Activated naive CD4-positive, alpha-beta T cell treated with anti-CD3 and anti-CD28 coated beads for 36 hours (primary cell): ENCODE measurements at regions not wholly inside any gene's neighbourhood (a gene's known extent, or its start where the extent isn't known, plus 50 kb on each side); places are given as distances from the start of the nearest gene placed in this dataset.
"Not testable (repeated sequence)": the region's sequence is repeated elsewhere in the genome, so short reads cannot be mapped to it uniquely, and the experiment has no call there.

ENCODE experiments used
- CTCF ChIA-PET: fragments of 350-600 bp; sonication (Branson Sonifier 250); formaldehyde crosslinking; loops from one replicate; lab custom pipeline; 2021; ENCODE audit warnings: antibody characterized with exemption; lab: Charles Lee
- DNase-seq: peaks from one replicate; pipeline ENCODE4 v3.0.0-alpha.2; 2020
- H3K27ac Mint-ChIP-seq: one replicate; pipeline ENCODE4 v1.8.0; 2021; ENCODE audit warnings: mild to moderate bottlenecking, mixed read lengths
- H3K27me3 Mint-ChIP-seq: one replicate; pipeline ENCODE4 v1.8.0; 2021; ENCODE audit warnings: low read depth, mixed read lengths
- H3K36me3 Mint-ChIP-seq: one replicate; pipeline ENCODE4 v1.8.0; 2021; ENCODE audit warnings: low read depth, mixed read lengths
- H3K4me1 Mint-ChIP-seq: one replicate; pipeline ENCODE4 v1.8.0; 2021; ENCODE audit warnings: low read depth, mixed read lengths
- H3K4me3 Mint-ChIP-seq: one replicate; pipeline ENCODE4 v1.8.0; 2021; ENCODE audit warnings: mild to moderate bottlenecking, moderate library complexity, mixed read lengths
- H3K9me3 Mint-ChIP-seq: one replicate; pipeline ENCODE4 v1.8.0; 2021; ENCODE audit warnings: mixed read lengths
- intact Hi-C: fragments of 100-400 bp; cut with micrococcal nuclease; formaldehyde crosslinking; loops from one replicate; pipeline ENCODE4 v1.15.1; 2023

DNA sequence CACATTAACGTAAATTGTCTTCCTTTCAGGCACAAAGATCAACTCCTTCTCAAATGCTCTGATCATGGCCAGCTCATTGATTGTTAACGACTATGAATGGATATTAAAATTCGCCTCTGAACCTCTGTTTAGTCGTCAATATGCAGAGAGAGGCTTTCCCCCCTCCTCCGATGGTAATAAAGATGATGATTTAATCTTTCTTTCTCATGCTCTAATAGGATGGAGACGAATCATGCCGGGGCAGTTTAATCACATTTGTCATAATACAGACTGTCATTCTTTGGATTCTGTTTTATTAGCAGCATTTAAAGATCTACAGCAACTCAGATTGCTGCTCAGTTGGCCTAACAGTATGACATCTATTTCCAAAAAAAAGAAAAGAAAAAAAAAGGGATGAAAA is 132.9 kb downstream of the SREK1 start:
- Mint-ChIP-seq H3K4me1 (no peaks in the 10 kb centered on the region), H3K27me3 (peaks cover 4% of the 10 kb centered on the region), H3K36me3 (no peaks in the 10 kb centered on the region), H3K27ac (no peak overlapping the region), H3K9me3 (no peaks in the 10 kb centered on the region), H3K4me3 (no peak overlapping the region)
- intact Hi-C loops = no loop called here
- CTCF ChIA-PET = interaction anchor here (1.2 kb wide), 1 partner anchor 29 kb away, joined by 3 read pairs; no protein-coding TSS in a partner anchor
- no peak for DNase-seq

DNA sequence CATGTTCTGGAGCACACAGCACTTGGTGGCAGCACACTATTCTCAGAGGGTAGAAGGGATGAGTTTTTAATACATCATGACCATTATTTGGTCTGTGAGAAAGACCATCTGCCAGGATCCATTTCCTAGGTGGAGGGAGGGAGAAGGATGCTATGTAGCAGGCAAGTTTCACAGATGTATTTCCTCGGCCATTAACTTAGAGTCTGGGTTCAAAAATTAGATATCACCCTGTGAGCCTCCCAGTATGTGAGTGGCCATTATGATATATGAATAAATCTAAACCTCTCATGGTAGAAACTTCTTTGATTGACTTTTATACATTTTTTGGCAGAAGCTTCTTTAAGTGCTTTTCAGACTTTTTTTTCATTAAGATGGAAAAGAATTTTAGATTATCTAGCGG is 133.9 kb downstream of the SREK1 start:
- H3K4me3 Mint-ChIP-seq = no peak overlapping the region
- no peak for DNase-seq
- intact Hi-C loops = no loop called here
- no peaks in the 10 kb centered on the region for H3K4me1 Mint-ChIP-seq
- H3K9me3 Mint-ChIP-seq = no peaks in the 10 kb centered on the region
- no peaks in the 10 kb centered on the region for H3K36me3 Mint-ChIP-seq
- H3K27ac Mint-ChIP-seq = no peak overlapping the region
- peaks cover 4% of the 10 kb centered on the region for H3K27me3 Mint-ChIP-seq
- CTCF ChIA-PET = no interaction called here

DNA sequence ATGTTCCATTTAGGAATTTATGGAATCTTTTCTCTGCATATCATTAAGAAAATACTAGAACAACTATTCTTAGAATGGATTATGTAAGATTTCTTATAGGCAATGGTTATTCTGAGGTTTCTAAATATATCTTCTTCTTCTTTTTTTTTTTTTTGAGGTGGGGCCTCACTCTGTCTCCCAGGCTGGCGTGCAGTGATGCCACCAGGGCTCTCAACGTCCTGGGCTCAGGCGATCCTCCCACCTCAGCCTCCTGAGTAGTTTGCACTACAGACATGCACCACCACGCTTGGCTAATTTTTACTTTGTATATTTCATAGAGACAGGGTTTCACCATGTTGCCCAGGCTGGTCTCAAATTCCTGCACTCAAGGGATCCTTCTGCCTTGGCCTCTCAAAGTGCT is 137.2 kb downstream of the SREK1 start:
- CTCF ChIA-PET = no interaction called here
- H3K27me3 Mint-ChIP-seq = peaks cover 4% of the 10 kb centered on the region
- H3K4me1 Mint-ChIP-seq = no peaks in the 10 kb centered on the region
- intact Hi-C loops = no loop called here
- no peaks in the 10 kb centered on the region for H3K9me3 Mint-ChIP-seq
- no peak overlapping the region for H3K4me3 Mint-ChIP-seq
- no peaks in the 10 kb centered on the region for H3K36me3 Mint-ChIP-seq
- DNase-seq = no peak
- no peak overlapping the region for H3K27ac Mint-ChIP-seq

DNA sequence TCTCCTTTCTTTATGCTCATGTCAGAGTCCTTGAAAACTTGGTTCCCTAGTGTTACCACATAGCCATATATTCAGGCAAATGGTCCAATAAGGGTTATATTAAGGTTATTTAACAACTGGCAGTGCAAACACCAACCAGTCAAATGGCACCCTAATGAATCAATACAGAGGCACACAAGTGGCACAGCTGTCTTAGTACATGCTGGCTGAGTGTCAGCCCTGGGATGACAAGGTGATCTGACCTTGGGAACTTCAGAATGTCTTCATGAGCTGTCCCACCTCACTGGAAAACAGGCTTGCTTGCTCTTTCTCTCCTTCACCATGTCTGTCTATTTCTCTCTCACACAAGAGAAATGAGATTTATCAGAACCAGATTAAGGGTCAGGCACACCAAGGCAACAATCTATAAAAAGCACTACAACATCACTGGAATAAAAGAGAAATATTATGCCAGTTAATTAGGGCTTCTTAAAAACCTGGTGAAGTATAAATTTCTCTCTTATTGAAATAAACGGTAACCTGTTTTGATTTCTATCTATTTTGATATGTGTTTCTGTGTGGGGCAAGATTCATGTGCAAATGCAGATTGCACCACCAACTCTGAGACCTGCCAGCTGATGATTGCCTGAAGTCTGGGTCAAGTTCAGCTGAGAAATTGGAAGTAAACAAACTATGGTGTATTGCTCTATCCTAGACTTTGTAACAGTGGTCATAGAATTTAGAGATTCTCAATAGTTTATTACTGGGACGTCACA is 140.7 kb downstream of the SREK1 start:
- DNase-seq = no peak
- no peak overlapping the region for H3K4me3 Mint-ChIP-seq
- H3K4me1 Mint-ChIP-seq = no peaks in the 10 kb centered on the region
- CTCF ChIA-PET = no interaction called here
- H3K36me3 Mint-ChIP-seq = no peaks in the 10 kb centered on the region
- no peaks in the 10 kb centered on the region for H3K9me3 Mint-ChIP-seq
- no peak overlapping the region for H3K27ac Mint-ChIP-seq
- intact Hi-C loops = no loop called here
- H3K27me3 Mint-ChIP-seq = peaks cover 4% of the 10 kb centered on the region

DNA sequence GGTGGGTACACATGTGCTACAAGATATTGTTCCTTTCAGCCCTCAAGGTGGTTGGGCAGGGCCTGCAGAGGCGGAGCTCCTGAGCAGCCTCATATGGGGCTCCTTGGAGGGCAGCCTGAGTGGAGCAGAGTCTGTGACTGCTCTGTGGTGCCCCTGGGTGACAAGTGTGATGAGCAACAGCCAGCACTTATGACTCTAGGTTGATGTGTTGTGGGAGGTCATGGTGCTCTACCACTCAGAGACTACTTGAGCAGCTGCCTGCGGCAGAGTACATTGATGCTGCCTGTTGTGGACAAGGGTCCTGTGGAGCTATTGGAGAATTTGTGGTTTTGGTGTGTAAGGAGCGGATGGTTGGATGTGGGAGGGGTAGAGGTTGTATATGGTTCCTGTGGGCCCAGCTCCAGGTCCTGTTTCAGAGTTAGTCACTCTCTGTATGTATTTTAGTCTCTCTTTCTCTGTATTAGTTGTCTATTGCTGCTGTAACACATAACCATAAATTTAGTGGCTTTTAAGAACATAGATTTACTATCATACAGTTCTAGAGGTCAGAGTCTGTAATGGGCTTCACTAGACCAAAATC is 141.3 kb downstream of the SREK1 start:
- CTCF ChIA-PET = no interaction called here
- H3K36me3 Mint-ChIP-seq = no peaks in the 10 kb centered on the region
- no peaks in the 10 kb centered on the region for H3K4me1 Mint-ChIP-seq
- no peak overlapping the region for H3K4me3 Mint-ChIP-seq
- intact Hi-C loops = no loop called here
- no peak overlapping the region for H3K27ac Mint-ChIP-seq
- no peak for DNase-seq
- H3K27me3 Mint-ChIP-seq = peaks cover 4% of the 10 kb centered on the region
- no peaks in the 10 kb centered on the region for H3K9me3 Mint-ChIP-seq

DNA sequence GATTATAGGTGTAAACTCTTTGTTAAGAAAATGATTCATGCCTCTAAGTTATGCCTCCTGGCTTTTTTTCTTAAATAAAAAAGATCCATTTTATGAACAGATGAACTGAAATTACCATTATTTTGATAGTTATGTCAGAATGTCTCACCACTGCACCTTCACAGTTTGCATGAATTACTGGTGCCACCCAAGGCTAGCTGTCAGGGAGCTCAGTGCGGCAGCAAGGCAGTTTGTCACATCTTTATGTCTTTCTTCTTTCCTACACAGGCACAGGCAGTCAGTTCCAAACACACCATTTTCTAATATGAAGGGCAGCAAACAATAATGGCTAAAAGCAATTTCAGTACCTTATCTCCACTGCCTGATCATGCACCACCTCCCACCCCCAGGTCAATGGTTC is 147.7 kb downstream of the SREK1 start:
- no peak overlapping the region for H3K27ac Mint-ChIP-seq
- H3K4me1 Mint-ChIP-seq = no peaks in the 10 kb centered on the region
- intact Hi-C loops = no loop called here
- peaks cover 4% of the 10 kb centered on the region for H3K27me3 Mint-ChIP-seq
- H3K36me3 Mint-ChIP-seq = no peaks in the 10 kb centered on the region
- no peak overlapping the region for H3K4me3 Mint-ChIP-seq
- no peak for DNase-seq
- CTCF ChIA-PET = no interaction called here
- H3K9me3 Mint-ChIP-seq = no peaks in the 10 kb centered on the region

DNA sequence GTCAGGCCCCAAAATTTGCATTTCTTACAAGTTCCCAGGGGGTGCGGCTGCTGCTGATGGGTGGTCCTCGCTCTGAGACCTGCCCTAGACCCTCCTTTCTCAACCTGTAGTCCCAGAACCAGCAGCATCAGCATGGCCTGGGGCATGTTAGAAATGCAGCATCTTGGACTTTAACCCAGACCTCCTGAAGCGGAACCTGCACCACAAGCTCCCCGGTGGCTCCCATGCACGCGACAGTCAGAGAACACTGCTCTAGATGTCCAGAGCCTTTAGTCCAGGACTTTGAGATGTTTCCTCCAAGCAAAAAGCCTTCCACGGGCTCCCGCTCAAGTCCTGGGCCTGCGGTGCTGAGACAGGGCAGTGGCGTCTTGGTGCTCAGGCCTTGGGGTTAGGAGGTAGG is 149.8 kb downstream of the SREK1 start:
- H3K36me3 Mint-ChIP-seq, H3K4me1 Mint-ChIP-seq, H3K4me3 Mint-ChIP-seq, DNase-seq, H3K9me3 Mint-ChIP-seq, H3K27me3 Mint-ChIP-seq, H3K27ac Mint-ChIP-seq, intact Hi-C loops: not testable (repeated sequence)
- CTCF ChIA-PET = interaction anchor here (2.4 kb wide), 1 partner anchor 12 kb away, joined by 6 read pairs; no protein-coding TSS in a partner anchor

DNA sequence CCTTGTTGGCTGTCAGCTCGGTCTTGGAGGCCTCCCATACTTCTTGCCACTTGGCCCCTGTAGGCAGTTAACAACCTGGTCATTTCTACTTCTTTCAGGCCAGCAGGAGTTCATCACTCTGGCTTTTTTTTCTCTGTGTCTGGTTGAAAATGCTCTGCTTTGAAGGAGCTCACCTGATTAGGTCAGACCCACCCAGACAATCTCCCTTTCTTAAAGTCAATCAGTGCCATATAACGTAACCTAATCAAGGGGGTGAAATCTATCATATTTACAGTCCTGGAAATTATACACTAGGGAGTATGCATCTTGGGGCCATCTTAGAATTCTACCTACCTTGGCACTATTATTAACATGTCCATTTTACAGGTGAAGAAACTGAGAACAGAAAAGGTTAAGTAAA is 155.4 kb downstream of the SREK1 start:
- DNase-seq = no peak
- no peaks in the 10 kb centered on the region for H3K27me3 Mint-ChIP-seq
- H3K27ac Mint-ChIP-seq = no peak overlapping the region
- no peak overlapping the region for H3K4me3 Mint-ChIP-seq
- CTCF ChIA-PET = interaction anchor here (1.0 kb wide), 1 partner anchor 8 kb away, joined by 3 read pairs; no protein-coding TSS in a partner anchor
- H3K36me3 Mint-ChIP-seq = no peaks in the 10 kb centered on the region
- intact Hi-C loops = no loop called here
- H3K9me3 Mint-ChIP-seq = no peaks in the 10 kb centered on the region
- no peaks in the 10 kb centered on the region for H3K4me1 Mint-ChIP-seq

DNA sequence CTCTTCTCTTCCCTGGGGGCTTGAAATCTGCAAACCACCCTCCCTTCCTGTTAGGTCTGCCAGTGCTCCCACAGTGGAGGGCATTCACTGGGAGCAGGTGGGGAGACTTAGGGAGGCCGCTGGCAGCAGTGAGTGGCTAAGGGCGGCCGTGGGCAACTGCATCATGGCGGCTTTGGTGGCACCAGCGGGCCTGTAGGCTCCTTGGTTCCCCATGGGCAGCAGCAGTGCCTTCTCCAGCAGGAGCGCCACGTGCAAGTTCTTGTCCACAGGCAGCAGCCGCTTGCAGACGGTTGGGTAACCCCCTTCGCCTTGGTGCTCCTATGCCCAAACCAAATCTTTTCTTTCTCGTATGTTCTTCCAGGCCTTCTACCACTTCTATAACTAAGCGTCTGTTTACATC is 158.2 kb downstream of the SREK1 start:
- Mint-ChIP-seq H3K9me3 (no peaks in the 10 kb centered on the region), H3K4me3 (no peak overlapping the region), H3K27me3 (peaks cover 8% of the 10 kb centered on the region), H3K36me3 (no peaks in the 10 kb centered on the region), H3K4me1 (no peaks in the 10 kb centered on the region), H3K27ac (no peak overlapping the region)
- intact Hi-C loops = no loop called here
- no peak for DNase-seq
- CTCF ChIA-PET = interaction anchor here (1.0 kb wide), 1 partner anchor 455 kb away, joined by 6 read pairs; no protein-coding TSS in a partner anchor

DNA sequence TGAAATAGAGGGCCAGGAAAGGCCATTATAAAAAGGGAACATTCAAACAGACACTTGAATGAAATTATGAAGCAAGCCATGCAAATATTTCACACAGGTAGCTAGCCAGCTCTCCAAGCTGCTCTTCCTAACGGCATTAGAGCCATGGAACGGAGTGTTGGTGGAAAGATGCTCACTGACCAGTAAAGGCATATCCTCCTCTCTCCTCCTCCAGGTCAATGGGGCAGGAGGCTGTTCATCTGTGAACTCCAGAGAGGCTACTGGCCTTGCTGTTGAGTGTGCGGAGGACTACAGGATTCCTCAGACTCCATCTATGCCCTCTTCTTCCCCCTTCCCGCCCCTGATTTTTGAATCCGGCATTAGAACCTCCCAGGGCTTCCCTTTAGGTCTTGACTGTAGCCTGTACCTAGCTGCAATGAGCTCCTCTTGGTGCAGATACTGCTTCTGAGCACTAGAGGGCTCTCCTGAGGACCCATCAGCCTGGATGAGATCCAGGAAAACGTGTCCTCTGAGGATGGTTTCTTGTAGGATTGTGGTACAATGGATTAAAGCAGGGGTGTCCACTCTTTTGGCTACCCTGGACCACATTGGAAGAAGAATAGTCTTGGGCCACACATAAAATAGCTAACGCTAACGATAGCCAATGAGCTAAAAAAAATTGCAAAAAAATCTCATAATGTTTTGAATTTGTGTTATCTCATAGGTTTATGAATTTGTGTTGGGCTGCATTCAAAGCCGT is 162.2 kb downstream of the SREK1 start:
- intact Hi-C loops = loop anchor here (1.0 to 5.0 kb wide), 7 partner anchors 67 to 851 kb away; partner anchors contain the start of gene MAST4
- peak; percentile 52 for DNase-seq
- Mint-ChIP-seq H3K27ac (no peak overlapping the region), H3K36me3 (no peaks in the 10 kb centered on the region), H3K9me3 (no peaks in the 10 kb centered on the region), H3K4me1 (no peaks in the 10 kb centered on the region), H3K4me3 (no peak overlapping the region), H3K27me3 (peaks cover 8% of the 10 kb centered on the region)
- CTCF ChIA-PET = interaction anchor here (0.6 to 4.7 kb wide), 80 partner anchors 8 to 681 kb away, joined by 3 to 73 read pairs (median 4); no protein-coding TSS in a partner anchor

DNA sequence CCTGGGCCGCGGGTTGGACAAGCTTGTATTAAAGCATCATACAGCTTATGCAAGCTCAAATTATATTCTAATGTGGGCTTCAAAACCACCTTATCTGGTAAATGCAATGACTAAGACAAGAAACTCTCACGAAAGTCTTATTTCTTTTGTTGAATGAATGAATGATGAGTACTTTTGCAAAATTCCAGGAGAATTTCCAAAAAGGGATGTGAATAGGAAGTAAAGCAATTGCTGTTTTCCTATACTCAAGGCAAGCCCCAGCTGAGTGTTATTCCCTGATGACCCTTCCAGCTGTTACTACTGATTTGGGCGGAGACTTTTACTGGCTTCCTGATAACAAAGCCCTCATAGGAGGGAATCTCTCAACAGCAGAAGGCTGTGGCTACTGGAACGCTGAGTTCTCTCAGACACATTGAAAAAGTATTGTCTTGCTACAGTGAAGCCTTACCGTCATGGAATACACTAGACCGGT is 162.8 kb downstream of the SREK1 start:
- Mint-ChIP-seq H3K4me1 (no peaks in the 10 kb centered on the region), H3K9me3 (no peaks in the 10 kb centered on the region), H3K36me3 (no peaks in the 10 kb centered on the region), H3K27me3 (peaks cover 8% of the 10 kb centered on the region), H3K27ac (no peak overlapping the region), H3K4me3 (no peak overlapping the region)
- no peak for DNase-seq
- intact Hi-C loops = loop anchor here (1.0 to 5.0 kb wide), 11 partner anchors 68 to 902 kb away; partner anchors contain the start of gene MAST4
- CTCF ChIA-PET = interaction anchor here (0.6 to 4.7 kb wide), 67 partner anchors 9 to 680 kb away, joined by 3 to 73 read pairs (median 4); no protein-coding TSS in a partner anchor

DNA sequence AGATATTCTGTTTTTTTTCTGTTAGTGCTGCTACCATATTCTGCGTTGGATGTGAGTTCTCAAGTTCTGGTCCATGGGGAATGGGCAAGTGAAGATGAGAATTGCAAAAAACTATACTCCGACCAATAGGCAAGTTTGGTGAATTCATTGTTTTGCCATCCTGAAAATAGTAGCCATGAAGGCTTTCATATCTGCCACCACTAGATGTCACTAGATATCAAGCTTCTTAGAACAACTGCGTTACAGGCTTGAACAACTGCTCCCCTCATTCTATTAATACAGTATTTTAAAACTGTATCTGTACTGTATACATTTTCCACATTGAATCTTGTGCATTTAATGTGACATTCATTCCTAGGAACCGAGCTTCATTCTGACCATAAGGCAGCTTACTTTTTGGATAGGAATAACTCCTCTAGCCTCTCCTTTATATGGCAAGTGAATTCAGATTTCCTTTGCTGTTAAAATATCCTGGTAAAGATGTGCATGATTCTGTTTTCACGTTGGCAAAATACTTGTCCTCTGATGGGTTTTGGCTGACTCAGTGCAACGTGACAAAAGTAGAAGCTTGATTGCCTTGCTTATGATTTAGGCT is 163.6 kb downstream of the SREK1 start:
- intact Hi-C loops = loop anchor here (1.0 to 5.0 kb wide), 9 partner anchors 69 to 902 kb away; partner anchors contain the start of gene MAST4
- no peaks in the 10 kb centered on the region for H3K36me3 Mint-ChIP-seq
- H3K4me1 Mint-ChIP-seq = no peaks in the 10 kb centered on the region
- CTCF ChIA-PET = interaction anchor here (0.6 to 4.7 kb wide), 27 partner anchors 9 to 899 kb away, joined by 3 to 73 read pairs (median 3); no protein-coding TSS in a partner anchor
- peaks cover 8% of the 10 kb centered on the region for H3K27me3 Mint-ChIP-seq
- DNase-seq = no peak
- no peaks in the 10 kb centered on the region for H3K9me3 Mint-ChIP-seq
- H3K4me3 Mint-ChIP-seq = no peak overlapping the region
- H3K27ac Mint-ChIP-seq = no peak overlapping the region
